NCI-H2107 treated with DMSO at 0.1 percent for 48 hours (cell line): ENCODE measurements at regions not wholly inside any gene's neighbourhood (a gene's known extent, or its start where the extent isn't known, plus 50 kb on each side); places are given as distances from the start of the nearest gene placed in this dataset.

Experiments used
- DNase-seq: peaks from one replicate; lab custom pipeline; 2025; ENCODE audit not compliant: unreplicated experiment; lab: John Stamatoyannopoulos, UW

- no peak for DNase-seq
These were observed 49.8 kb upstream of the ANKRD55 start for GRCh38 chr5:56282951-56283350.
